Ovary (tissue), 7 donors: ENCODE measurements at regions not wholly inside any gene's neighbourhood (a gene's known extent, or its start where the extent isn't known, plus 50 kb on each side); places are given as distances from the start of the nearest gene placed in this dataset.
"Not testable (repeated sequence)": the region's sequence is repeated elsewhere in the genome, so short reads cannot be mapped to it uniquely, and the experiment has no call there.

Experiments used
- DNase-seq, 5 donors: peaks; one replicate each; pipeline ENCODE4 v3.0.0-alpha.2; 2019 to 2020
- H3K27ac ChIP-seq, 2 donors: fragments of 200-600 bp; one replicate each; pipeline versions ENCODE4 v1.5.1 to v1.8.0; 2019 to 2022
- H3K27me3 ChIP-seq: fragments of 200-600 bp; one replicate; pipeline ENCODE4 v1.8.0; 2022
- H3K36me3 ChIP-seq: fragments of 200-600 bp; sonication (generic); one replicate; pipeline ENCODE4 v1.5.1; 2019
- H3K4me1 ChIP-seq: one replicate; pipeline ENCODE4 v1.8.1; 2013; ENCODE audit warnings: mild to moderate bottlenecking, moderate library complexity; ENCODE audit not compliant: insufficient read depth
- H3K4me3 ChIP-seq: fragments of 200-600 bp; sonication (generic); one replicate; pipeline ENCODE4 v1.5.1; 2017
- H3K9me3 ChIP-seq, 2 donors: fragments of 200-600 bp in 1 of 2; sonication (generic) in 1 of 2; one replicate each; pipeline versions ENCODE4 v1.5.1 to v1.8.1; 2013 to 2019; ENCODE audit warnings: mild to moderate bottlenecking in 1 of 2, moderate library complexity in 1 of 2
- CTCF ChIP-seq, 3 donors: fragments of 450-650 bp in 2 of 3; fragments of 200-600 bp in 1 of 3; IDR thresholded peaks; one replicate each; pipeline versions ENCODE4 v1.5.1 to v1.8.0; 2016 to 2022; ENCODE audit warnings: antibody characterized with exemption in 3 of 3, mild to moderate bottlenecking in 1 of 3
- WGBS, 3 donors: extraction: QIAGEN DNeasy Blood & Tissue Kit in 1 of 3; methylation state at CpG; one replicate each; pipeline versions ENCODE4 v1.1.5 to v1.1.7; 2013 to 2017; 5-methylcytosine and 5-hydroxymethylcytosine counted together
- intact Hi-C, 4 donors: fragments of 100-400 bp; cut with DNase I; formaldehyde crosslinking; loops; one replicate each; pipeline versions ENCODE4 v1.11.0 to v1.15.1; 2022 to 2023
- donor health status: DM: no; HTN: no; CAD: no; lungs with moderate emphysema.
- donor health status: DM: no; HTN: no; CAD: no.
- donor health status: Bipolar disorder and iron deficiency.
- donor health status: DM: no; HTN: no; CAD: no.
- donor health status: DM: yes; HTN: yes; CAD: no.

- 88 to 100% (median 97%) methylated on average over 1 to 3 of the region's 6 CpGs for WGBS, 3 donors
- intact Hi-C loops, result not testable (repeated sequence)
Measured at GRCh38 chr5:177900066-177900465, 96.0 kb downstream of the PROP1 start.

GRCh38 chr5:177894681-177895453 lies 101.2 kb downstream of the PROP1 start:
- intact Hi-C loops, DNase-seq, H3K4me1 ChIP-seq, H3K27ac ChIP-seq, H3K27me3 ChIP-seq, H3K36me3 ChIP-seq, H3K9me3 ChIP-seq, H3K4me3 ChIP-seq: not testable (repeated sequence)
- 72 to 79% methylated on average over 2 of the region's 9 CpGs; no CpG with 5 or more reads in 1 of the 3 donors for WGBS, 3 donors

More at GRCh38 chr5:177900066-177900465, 96.0 kb downstream of the PROP1 start:
- H3K4me3 ChIP-seq, H3K27ac ChIP-seq, H3K27me3 ChIP-seq, H3K4me1 ChIP-seq, DNase-seq, H3K36me3 ChIP-seq, H3K9me3 ChIP-seq: not testable (repeated sequence)

DNA sequence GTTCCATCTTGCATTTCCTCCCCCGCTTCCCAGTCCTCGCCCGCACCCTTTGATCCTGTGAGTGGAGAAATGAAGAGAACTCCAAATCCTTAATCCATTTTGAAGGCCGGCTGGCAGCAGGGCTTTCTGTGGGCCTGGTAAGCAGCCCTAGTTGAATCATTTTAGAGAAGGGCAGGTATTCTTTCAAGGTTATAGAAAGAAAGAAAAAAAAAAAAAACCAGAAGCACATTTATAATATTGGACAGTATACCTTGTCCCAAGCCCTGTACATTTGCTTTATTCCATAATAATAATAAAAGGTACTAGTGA lies 103.7 kb downstream of the PROP1 start:
- WGBS, 3 donors, result 30 to 63% (median 46%) methylated on average over 4 of the region's 4 CpGs
- H3K27ac ChIP-seq, H3K27me3 ChIP-seq, intact Hi-C loops, H3K4me1 ChIP-seq, H3K36me3 ChIP-seq, H3K9me3 ChIP-seq, H3K4me3 ChIP-seq: not testable (repeated sequence)
- DNase-seq, result peak in 3 of 5 donors; percentile 20 to 60 (median 21)

DNA sequence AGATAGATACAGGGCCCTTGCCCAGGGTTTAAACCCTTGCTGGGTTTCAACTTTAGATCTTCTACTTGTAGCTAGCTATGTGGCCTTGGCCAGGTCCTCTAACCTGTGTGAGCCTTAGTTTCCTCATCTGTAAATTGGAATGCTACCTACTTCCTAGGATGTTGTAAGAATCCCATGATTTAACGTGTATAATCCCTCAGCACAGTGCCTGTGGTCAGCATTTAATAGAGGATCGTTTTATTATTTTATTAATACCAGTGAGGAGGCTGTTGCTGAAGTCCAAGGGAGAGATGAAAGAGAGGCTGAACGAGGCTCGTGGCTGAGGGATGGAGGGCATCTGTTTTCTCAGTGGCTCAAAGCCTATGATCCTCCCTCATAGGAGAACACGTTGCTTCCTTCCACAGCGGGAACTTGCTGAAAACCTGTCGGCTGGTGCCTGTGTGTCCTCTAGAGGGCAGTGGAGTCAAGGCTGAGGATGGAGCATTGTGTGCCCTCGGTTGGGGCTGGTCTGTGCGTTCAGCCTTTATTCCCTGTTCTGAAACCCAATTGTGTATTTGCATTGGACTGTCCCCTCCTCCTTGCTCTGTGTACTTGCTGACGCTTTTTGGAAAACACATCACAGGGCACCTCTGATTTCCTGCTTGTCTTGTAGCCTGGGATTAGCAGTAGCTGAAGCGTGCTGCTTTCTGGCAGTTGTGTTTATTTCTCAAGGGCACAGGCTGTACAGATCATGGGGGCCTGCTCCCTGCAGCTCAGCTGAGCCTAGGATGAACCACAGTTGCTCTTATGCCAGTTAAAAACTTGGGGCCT lies 104.3 kb downstream of the PROP1 start:
- peak overlapping the region in 1 of 2 donors; percentile 42 for H3K27ac ChIP-seq
- H3K4me3 ChIP-seq, H3K9me3 ChIP-seq, H3K36me3 ChIP-seq, H3K27me3 ChIP-seq, intact Hi-C loops, H3K4me1 ChIP-seq: not testable (repeated sequence)
- peak; percentile 41 to 62 (median 52) for DNase-seq
- WGBS, 3 donors, result 7 to 46% (median 23%) methylated on average over 2 to 5 of the region's 11 CpGs
- TF ChIP-seq CTCF (IDR thresholded peaks at IDR 0.05), result peak in 1 of 3 donors; percentile 18

GRCh38 chr5:177883295-177883694 lies 100.6 kb upstream of the FAM153A start:
- H3K27me3 ChIP-seq, H3K9me3 ChIP-seq, H3K36me3 ChIP-seq, H3K4me1 ChIP-seq, intact Hi-C loops, H3K27ac ChIP-seq, DNase-seq, H3K4me3 ChIP-seq: not testable (repeated sequence)
- 84 to 91% (median 88%) methylated on average over 8 of the region's 8 CpGs for WGBS, 3 donors

DNA sequence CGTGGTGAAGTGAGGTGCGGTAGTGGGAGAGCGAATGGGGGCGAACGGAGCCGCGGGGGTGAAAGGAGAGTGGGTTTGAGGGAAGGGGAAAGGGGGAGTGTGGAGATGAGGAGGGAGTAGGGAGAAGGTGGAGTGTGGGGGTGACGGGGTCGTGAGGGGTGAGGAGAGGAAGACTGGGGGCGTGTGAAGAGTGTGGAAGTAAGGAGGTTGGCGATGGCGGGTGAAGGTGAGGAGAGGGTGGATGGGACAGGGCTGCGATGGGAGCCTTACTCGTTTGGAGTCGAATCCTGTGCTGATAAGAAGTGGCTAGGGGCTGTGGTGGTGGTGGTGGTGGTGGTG lies 93.2 kb upstream of the FAM153A start:
- WGBS, 3 donors, result 0% methylated on average over 2 to 6 of the region's 15 CpGs
- H3K27me3 ChIP-seq, H3K36me3 ChIP-seq, intact Hi-C loops, H3K27ac ChIP-seq, H3K4me1 ChIP-seq, DNase-seq, H3K9me3 ChIP-seq: not testable (repeated sequence)
- peak overlapping the region; percentile 27 for H3K4me3 ChIP-seq

GRCh38 chr5:177875013-177875899 lies 92.6 kb upstream of the FAM153A start:
- 0 to 1% (median 0%) methylated on average over 2 to 18 of the region's 56 CpGs for WGBS, 3 donors
- H3K27me3 ChIP-seq, H3K27ac ChIP-seq, intact Hi-C loops, H3K9me3 ChIP-seq, H3K4me1 ChIP-seq, H3K36me3 ChIP-seq: not testable (repeated sequence)
- H3K4me3 ChIP-seq, result peak overlapping the region; percentile 32
- DNase-seq, result peak in 1 of 5 donors; percentile 33

- DNase-seq, H3K4me3 ChIP-seq, H3K4me1 ChIP-seq, intact Hi-C loops, H3K27me3 ChIP-seq, H3K9me3 ChIP-seq, H3K36me3 ChIP-seq, H3K27ac ChIP-seq: not testable (repeated sequence)
- WGBS, 3 donors, result 60 to 62% methylated on average over 6 to 7 of the region's 18 CpGs; no CpG with 5 or more reads in 1 of the 3 donors
Measured at GRCh38 chr5:177863822-177864446, 81.2 kb upstream of the FAM153A start.

- H3K27me3 ChIP-seq, intact Hi-C loops, H3K4me3 ChIP-seq, H3K9me3 ChIP-seq, H3K36me3 ChIP-seq, H3K27ac ChIP-seq, DNase-seq, H3K4me1 ChIP-seq: not testable (repeated sequence)
- WGBS, 3 donors, result 77 to 88% (median 83%) methylated on average over 5 to 7 of the region's 8 CpGs
Measured at GRCh38 chr5:177857642-177858200, 75.0 kb upstream of the FAM153A start.

DNA sequence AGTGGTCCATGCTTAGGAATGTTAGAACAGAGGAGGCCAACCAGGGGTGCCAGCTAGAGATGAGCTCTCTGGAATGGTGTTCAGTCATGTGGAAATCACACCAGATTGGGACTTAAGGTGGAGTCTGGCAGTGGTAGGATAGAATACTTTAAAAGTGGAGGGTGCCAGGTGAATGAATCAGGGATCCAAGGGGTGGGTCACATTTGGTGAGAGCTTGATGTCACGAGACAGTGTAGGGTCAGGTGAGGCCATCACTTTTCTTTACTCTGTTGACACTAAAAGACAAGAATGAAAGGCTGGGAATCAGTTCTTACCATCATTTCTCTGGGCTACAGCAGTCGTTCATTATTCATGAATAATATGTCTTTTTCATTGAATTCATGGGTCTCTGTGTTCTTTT lies 73.8 kb upstream of the FAM153A start:
- DNase-seq, intact Hi-C loops, H3K27me3 ChIP-seq, H3K9me3 ChIP-seq, H3K27ac ChIP-seq, H3K4me1 ChIP-seq, H3K36me3 ChIP-seq, H3K4me3 ChIP-seq: not testable (repeated sequence)
- 65 to 90% (median 88%) methylated on average over 1 to 2 of the region's 2 CpGs for WGBS, 3 donors
